Mesenchymal stem cell (in vitro differentiated cells and primary cell): ENCODE measurements at regions not wholly inside any gene's neighbourhood (a gene's known extent, or its start where the extent isn't known, plus 50 kb on each side); places are given as distances from the start of the nearest gene placed in this dataset.

Source experiments
- DNase-seq: peaks from one replicate; pipeline ENCODE4 v3.0.0-alpha.2; 2013
- H2AFZ ChIP-seq: one replicate; pipeline ENCODE4 v1.6.1; 2013; ENCODE audit warnings: low read depth, mild to moderate bottlenecking, control low read depth, inconsistent platforms, low read length, moderate library complexity
- H2AK5ac ChIP-seq: 2 replicates; pipeline ENCODE4 v1.6.1; 2013; ENCODE audit warnings: low read length, moderate library complexity, mild to moderate bottlenecking, inconsistent platforms; ENCODE audit not compliant: severe bottlenecking
- H2BK120ac ChIP-seq: one replicate; pipeline ENCODE4 v1.6.1; 2013; ENCODE audit warnings: low read depth, mild to moderate bottlenecking, inconsistent platforms, low read length, moderate library complexity
- H2BK12ac ChIP-seq, 2 experiments: one replicate each; pipeline ENCODE4 v1.6.1; 2013; ENCODE audit warnings: inconsistent platforms in 2 of 2, low read length in 2 of 2, mild to moderate bottlenecking in 2 of 2, moderate library complexity in 2 of 2, control low read depth in 1 of 2
- H2BK15ac ChIP-seq: one replicate; pipeline ENCODE4 v1.6.1; 2013; ENCODE audit warnings: mild to moderate bottlenecking, low read depth, inconsistent platforms; ENCODE audit not compliant: poor library complexity, severe bottlenecking
- H2BK5ac ChIP-seq: 2 replicates; pipeline ENCODE4 v1.6.1; 2013; ENCODE audit warnings: low read depth, mild to moderate bottlenecking, low read length, control low read depth, inconsistent platforms; ENCODE audit not compliant: poor library complexity, severe bottlenecking
- H3K14ac ChIP-seq, 2 experiments: one replicate each; pipeline ENCODE4 v1.6.1; 2013; ENCODE audit warnings: inconsistent platforms in 2 of 2, low read length in 2 of 2, control low read depth in 1 of 2, mild to moderate bottlenecking in 1 of 2, moderate library complexity in 1 of 2
- H3K18ac ChIP-seq, 2 experiments: one replicate each; pipeline ENCODE4 v1.6.1; 2013; ENCODE audit warnings: inconsistent platforms in 2 of 2, low read length in 2 of 2, control low read depth in 1 of 2, low read depth in 1 of 2, mild to moderate bottlenecking in 1 of 2
- H3K23ac ChIP-seq, 2 experiments: one replicate each; pipeline ENCODE4 v1.6.1; 2013; ENCODE audit warnings: inconsistent platforms in 2 of 2, low read length in 2 of 2, mild to moderate bottlenecking in 2 of 2, moderate library complexity in 2 of 2, control low read depth in 1 of 2
- H3K27ac ChIP-seq: 2 replicates; pipeline ENCODE4 v1.5.1; 2013; ENCODE audit warnings: mild to moderate bottlenecking, moderate library complexity, low read length, control low read depth, inconsistent platforms; ENCODE audit not compliant: poor library complexity, severe bottlenecking
- H3K27me3 ChIP-seq, 2 experiments: 2 replicates each; pipeline versions ENCODE4 v1.6.1 to v1.7.0; 2013; ENCODE audit warnings: low read length in 2 of 2, mild to moderate bottlenecking in 2 of 2, moderate library complexity in 2 of 2, control low read depth in 1 of 2, inconsistent platforms in 1 of 2; ENCODE audit not compliant: control insufficient read depth in 1 of 2, insufficient read depth in 1 of 2
- H3K36me3 ChIP-seq, 2 experiments: 2 replicates each; pipeline versions ENCODE4 v1.6.1 to v1.7.0; 2013; ENCODE audit warnings: low read length in 2 of 2, control low read depth in 1 of 2, inconsistent platforms in 1 of 2, low read depth in 1 of 2, mild to moderate bottlenecking in 1 of 2; ENCODE audit not compliant: insufficient read depth in 2 of 2, control insufficient read depth in 1 of 2
- H3K4ac ChIP-seq, 2 experiments: one replicate each; pipeline ENCODE4 v1.6.1; 2013; ENCODE audit warnings: inconsistent platforms in 2 of 2, low read length in 2 of 2, mild to moderate bottlenecking in 2 of 2, moderate library complexity in 2 of 2, control low read depth in 1 of 2, low read depth in 1 of 2
- H3K4me1 ChIP-seq: 2 replicates; pipeline ENCODE4 v1.6.1; 2013; ENCODE audit warnings: low read depth, low read length, control low read depth; ENCODE audit not compliant: control insufficient read depth, insufficient read depth
- H3K4me2 ChIP-seq: 2 replicates; pipeline ENCODE4 v1.6.1; 2013; ENCODE audit warnings: low read length, mild to moderate bottlenecking, inconsistent platforms; ENCODE audit not compliant: poor library complexity, severe bottlenecking
- H3K4me3 ChIP-seq, 2 experiments: 2 replicates each; pipeline versions ENCODE4 v1.5.1 to v1.7.0; 2013; ENCODE audit warnings: low read length in 2 of 2, mild to moderate bottlenecking in 2 of 2, control low read depth in 1 of 2, low read depth in 1 of 2; ENCODE audit not compliant: insufficient read depth in 1 of 2
- H3K79me1 ChIP-seq: replicated peaks from 2 replicates; pipeline ENCODE4 v1.6.1; 2013; ENCODE audit warnings: mild to moderate bottlenecking, control low read depth, low read length, inconsistent platforms; ENCODE audit not compliant: poor library complexity, severe bottlenecking
- H3K9ac ChIP-seq: 2 replicates; pipeline ENCODE4 v1.7.0; 2013; ENCODE audit warnings: mild to moderate bottlenecking, low read length, moderate library complexity
- H3K9me3 ChIP-seq: 2 replicates; pipeline ENCODE4 v1.7.0; 2013; ENCODE audit warnings: mild to moderate bottlenecking, low read length; ENCODE audit not compliant: control insufficient read depth
- H4K8ac ChIP-seq: one replicate; pipeline ENCODE4 v1.6.1; 2013; ENCODE audit warnings: inconsistent platforms, mild to moderate bottlenecking, low read length, moderate library complexity
- H4K91ac ChIP-seq: one replicate; pipeline ENCODE4 v1.6.1; 2013; ENCODE audit warnings: mild to moderate bottlenecking, low read length, inconsistent platforms
- WGBS: methylation state at CpG from one replicate; pipeline ENCODE4 v1.1.7; 2013; ENCODE audit warnings: mixed read lengths; 5-methylcytosine and 5-hydroxymethylcytosine counted together

DNA sequence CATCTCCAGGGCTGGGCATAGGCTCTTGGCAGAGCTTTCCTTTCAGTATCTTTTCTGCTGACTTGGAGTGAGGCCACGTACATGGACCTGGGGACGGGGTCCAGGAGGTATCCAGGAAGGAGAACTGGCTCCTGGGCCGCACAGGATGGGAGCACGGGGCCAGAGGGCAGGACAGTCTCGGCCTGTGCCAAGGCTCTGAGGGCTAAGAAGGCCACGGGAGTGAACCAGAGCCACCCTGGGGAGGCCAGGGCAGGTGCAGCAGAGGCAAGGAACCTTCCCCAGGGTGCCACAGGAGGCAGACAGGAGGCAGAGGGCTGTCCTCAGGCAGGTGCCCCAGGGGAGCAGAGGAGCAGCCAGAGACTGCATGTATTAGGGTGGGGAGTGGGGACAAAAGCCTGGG, 50.3 kb downstream of the PLXNA1 start:
- peaks cover 68 to 77% of the 10 kb centered on the region in 2 experiments for H3K36me3 ChIP-seq
- no peak overlapping the region for H3K4me3 ChIP-seq
- no peak overlapping the region for H3K18ac ChIP-seq
- no peak overlapping the region for H3K14ac ChIP-seq
- H3K9ac ChIP-seq, result no peak overlapping the region
- no peak overlapping the region for H2BK12ac ChIP-seq
- no peaks in the 10 kb centered on the region for H3K9me3 ChIP-seq
- WGBS, result 99% methylated on average over 6 of the region's 6 CpGs
- H2BK15ac ChIP-seq, result no peak overlapping the region
- no peak overlapping the region for H2BK5ac ChIP-seq
- no peak overlapping the region for H4K8ac ChIP-seq
- no peak overlapping the region for H3K4ac ChIP-seq
- no peak overlapping the region for H3K23ac ChIP-seq
- H3K4me2 ChIP-seq, result no peak overlapping the region
- no peak overlapping the region for H2AFZ ChIP-seq
- H2BK120ac ChIP-seq, result no peak overlapping the region
- H4K91ac ChIP-seq, result no peak overlapping the region
- no peaks in the 10 kb centered on the region for H3K27me3 ChIP-seq
- no peak for DNase-seq
- H3K27ac ChIP-seq, result no peak overlapping the region
- H3K4me1 ChIP-seq, result peaks cover 30% of the 10 kb centered on the region
- no peak overlapping the region for H2AK5ac ChIP-seq
- H3K79me1 ChIP-seq, result peaks cover 9% of the 10 kb centered on the region

- Histone ChIP-seq H4K8ac (no peak overlapping the region), H2BK120ac (no peak overlapping the region), H2BK15ac (no peak overlapping the region), H2AFZ (no peak overlapping the region), H3K14ac (no peak overlapping the region), H2BK12ac (no peak overlapping the region), H2BK5ac (no peak overlapping the region), H3K23ac (no peak overlapping the region), H3K27me3 (no peaks in the 10 kb centered on the region), H3K36me3 (peaks cover 61 to 71% of the 10 kb centered on the region in 2 experiments), H2AK5ac (no peak overlapping the region), H3K4me2 (no peak overlapping the region), H3K27ac (no peak overlapping the region), H3K18ac (no peak overlapping the region), H3K4me1 (peaks cover 30% of the 10 kb centered on the region), H3K9ac (no peak overlapping the region), H3K4ac (no peak overlapping the region), H3K79me1 (peaks cover 4% of the 10 kb centered on the region), H3K9me3 (no peaks in the 10 kb centered on the region), H3K4me3 (no peak overlapping the region), H4K91ac (peak overlapping the region; percentile 14)
- DNase-seq, result no peak
- WGBS, result 97% methylated on average over 20 of the region's 20 CpGs
Measured at GRCh38 chr3:127033786-127034185, 50.9 kb downstream of the PLXNA1 start.

- Histone ChIP-seq H2BK120ac (no peak overlapping the region), H4K91ac (peak overlapping the region; percentile 14), H3K27me3 (peaks cover 0 to 4% of the 10 kb centered on the region in 2 experiments), H2AK5ac (no peak overlapping the region), H3K14ac (no peak overlapping the region), H3K4ac (peak overlapping the region in 1 of 2 experiments; percentile 40), H3K9me3 (no peaks in the 10 kb centered on the region), H2BK15ac (no peak overlapping the region), H3K23ac (no peak overlapping the region), H4K8ac (no peak overlapping the region), H3K18ac (no peak overlapping the region), H3K4me2 (no peak overlapping the region), H3K27ac (no peak overlapping the region), H3K9ac (peak overlapping the region; percentile 33), H2BK5ac (no peak overlapping the region), H2BK12ac (no peak overlapping the region), H2AFZ (no peak overlapping the region), H3K4me3 (no peak overlapping the region), H3K36me3 (peaks cover 55 to 65% of the 10 kb centered on the region in 2 experiments), H3K79me1 (peaks cover 2% of the 10 kb centered on the region), H3K4me1 (peaks cover 30% of the 10 kb centered on the region)
- 95% methylated on average over 30 of the region's 30 CpGs for WGBS
- no peak for DNase-seq
Measured at GRCh38 chr3:127034195-127034989, 51.5 kb downstream of the PLXNA1 start.

GRCh38 chr3:127034990-127035652, 52.2 kb downstream of the PLXNA1 start:
- Histone ChIP-seq H3K4me3 (no peak overlapping the region), H3K79me1 (peaks cover 2% of the 10 kb centered on the region), H3K9ac (peak overlapping the region; percentile 33), H2BK120ac (no peak overlapping the region), H3K18ac (no peak overlapping the region), H3K27me3 (peaks cover 0 to 10% of the 10 kb centered on the region in 2 experiments), H3K4me1 (peaks cover 30% of the 10 kb centered on the region), H3K4me2 (no peak overlapping the region), H2AK5ac (no peak overlapping the region), H3K36me3 (peaks cover 48 to 58% of the 10 kb centered on the region in 2 experiments), H2BK5ac (no peak overlapping the region), H3K23ac (no peak overlapping the region), H2BK15ac (no peak overlapping the region), H4K91ac (no peak overlapping the region), H2BK12ac (no peak overlapping the region), H2AFZ (no peak overlapping the region), H3K4ac (no peak overlapping the region), H3K14ac (no peak overlapping the region), H4K8ac (no peak overlapping the region), H3K9me3 (no peaks in the 10 kb centered on the region), H3K27ac (peak overlapping the region; percentile 23)
- WGBS, result 96% methylated on average over 11 of the region's 13 CpGs
- DNase-seq, result no peak
